RPMI7951 (cell line): ENCODE measurements at regions not wholly inside any gene's neighbourhood (a gene's known extent, or its start where the extent isn't known, plus 50 kb on each side); places are given as distances from the start of the nearest gene placed in this dataset.
A peak's percentile ranks its signal among the peaks of the same experiment; 100 is the strongest.

ENCODE experiments used
- DNase-seq: peaks from one replicate; pipeline ENCODE4 v3.0.0-alpha.2; 2012; ENCODE audit warnings: low read depth

DNA sequence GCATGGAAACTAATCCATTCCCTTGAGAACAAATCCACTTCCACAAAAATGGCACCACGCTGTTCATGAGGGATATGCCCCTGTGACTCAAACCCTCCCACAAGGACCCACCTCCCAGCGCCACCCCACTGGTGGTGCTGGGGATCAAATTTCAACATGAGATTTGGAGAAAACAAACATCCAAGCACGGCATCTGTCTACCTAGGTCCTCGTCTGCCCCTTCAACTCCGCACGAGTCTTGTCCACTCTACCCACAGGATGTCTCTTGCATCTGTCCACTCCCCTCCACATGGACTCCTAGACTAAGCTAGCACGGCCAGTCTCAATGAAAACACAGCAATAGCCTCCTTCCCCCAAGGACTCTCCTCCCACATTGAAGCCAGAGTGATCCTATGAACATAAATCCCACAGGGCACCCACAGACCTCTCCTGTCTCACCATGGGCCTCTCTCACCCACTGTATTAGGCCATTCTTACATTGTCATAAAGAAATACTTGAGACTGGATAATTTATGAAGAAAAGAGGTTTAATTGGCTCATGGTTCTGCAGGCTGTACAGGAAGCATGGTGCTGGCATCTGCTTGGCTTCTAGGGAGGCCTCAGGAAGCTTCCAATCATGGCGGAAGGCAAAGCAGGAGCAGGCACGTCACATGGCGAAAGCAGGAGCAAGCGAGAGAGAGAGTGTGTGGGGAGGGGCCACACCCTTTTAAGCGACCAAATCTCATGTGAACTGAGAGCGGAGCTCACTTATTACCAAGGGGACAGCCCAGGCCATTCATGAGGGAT, 101.4 kb downstream of the TOMM20 start:
- no peak for DNase-seq

DNA sequence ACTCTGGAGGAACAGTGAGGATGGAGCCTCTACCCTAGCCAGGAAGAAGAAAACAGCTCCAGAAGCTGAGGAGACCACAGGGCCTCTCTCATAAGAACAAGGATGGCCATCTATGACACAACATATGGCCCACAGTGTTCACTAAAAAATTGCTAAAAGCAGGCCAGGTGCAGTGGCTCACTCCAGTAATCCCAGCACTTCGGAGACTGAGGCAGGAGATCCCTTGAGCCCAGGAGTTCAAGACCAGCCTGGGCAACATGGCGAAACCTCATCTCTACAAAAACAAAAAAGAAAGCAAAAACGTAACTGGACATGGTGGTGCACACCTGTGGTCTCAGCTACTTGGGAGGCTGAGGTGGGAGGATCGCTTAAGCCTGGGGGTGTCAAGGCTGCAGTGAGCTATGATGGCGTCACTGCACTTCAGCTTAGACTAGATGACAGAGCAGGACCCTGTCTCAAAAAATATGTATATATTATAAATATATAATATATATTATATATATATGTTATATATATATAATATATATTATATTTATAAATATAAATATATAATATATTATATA, 103.1 kb downstream of the TOMM20 start:
- DNase-seq, result no peak

DNA sequence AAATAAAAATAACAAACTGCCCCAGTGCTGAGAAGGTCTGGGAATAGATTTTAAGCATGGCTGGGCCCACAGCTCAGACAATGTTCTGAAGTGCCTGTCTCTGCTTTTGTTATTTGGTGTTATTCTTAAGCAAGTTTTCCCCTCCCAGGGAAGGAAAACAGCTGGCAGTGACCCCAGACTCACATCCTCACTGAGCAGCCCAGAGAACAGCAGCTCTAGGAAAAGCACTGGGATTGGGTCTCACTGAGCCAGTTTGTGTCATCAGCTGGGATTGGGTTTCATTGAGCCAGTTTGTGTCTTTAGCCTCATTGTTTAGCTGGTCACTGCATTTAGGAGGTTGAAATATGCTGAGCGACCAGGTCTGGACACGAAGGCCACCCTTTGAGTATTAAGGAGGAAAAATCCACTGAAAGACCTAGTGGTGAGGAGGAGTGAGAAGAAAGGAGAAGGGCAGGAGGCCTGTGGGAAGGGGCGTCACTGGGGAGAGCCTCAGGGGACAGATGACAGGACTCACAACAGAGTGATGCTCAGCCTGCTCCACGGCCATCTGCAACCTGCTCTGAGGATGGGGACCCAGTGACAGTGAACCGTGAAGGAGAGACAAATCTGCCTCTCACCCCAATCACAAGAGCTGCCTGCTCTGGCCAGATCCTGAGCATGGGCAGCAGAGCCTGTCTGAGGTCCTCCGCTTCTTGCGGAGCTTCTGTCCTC, 103.8 kb downstream of the TOMM20 start:
- no peak for DNase-seq

DNA sequence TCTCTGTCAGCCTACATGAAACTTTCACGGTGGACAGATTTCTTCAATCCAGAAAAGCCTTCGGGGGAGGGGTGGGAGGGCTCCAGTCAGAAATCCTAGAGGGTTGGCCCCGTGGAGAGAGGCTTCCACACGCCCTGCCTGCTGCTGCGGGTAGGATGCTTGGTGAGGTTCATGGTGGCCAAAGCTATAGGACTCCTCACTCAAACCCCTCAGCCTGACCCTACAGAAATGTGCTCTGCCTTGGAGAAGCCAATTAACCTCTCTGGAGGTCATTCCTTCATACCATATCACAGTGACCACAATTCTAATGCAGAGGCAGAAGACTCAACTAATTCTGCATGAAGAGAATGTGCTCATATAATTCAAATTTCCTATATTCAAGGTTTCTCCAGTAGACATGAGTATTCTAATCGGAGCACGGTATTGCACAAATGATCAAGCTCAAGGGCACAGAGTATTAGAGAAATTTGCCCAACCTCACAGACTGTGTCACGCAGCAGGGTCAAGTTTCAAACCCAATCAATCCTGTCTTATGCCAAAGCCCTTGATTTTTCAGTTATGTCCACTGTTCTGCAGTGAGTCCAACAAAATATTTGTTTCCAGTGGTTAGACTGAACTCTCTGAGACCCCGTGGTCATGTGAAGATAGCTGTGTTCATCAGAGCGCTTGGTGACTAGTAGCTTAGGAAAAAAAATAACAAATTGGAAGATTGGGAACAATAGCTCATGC, 104.8 kb downstream of the TOMM20 start:
- DNase-seq, result no peak

DNA sequence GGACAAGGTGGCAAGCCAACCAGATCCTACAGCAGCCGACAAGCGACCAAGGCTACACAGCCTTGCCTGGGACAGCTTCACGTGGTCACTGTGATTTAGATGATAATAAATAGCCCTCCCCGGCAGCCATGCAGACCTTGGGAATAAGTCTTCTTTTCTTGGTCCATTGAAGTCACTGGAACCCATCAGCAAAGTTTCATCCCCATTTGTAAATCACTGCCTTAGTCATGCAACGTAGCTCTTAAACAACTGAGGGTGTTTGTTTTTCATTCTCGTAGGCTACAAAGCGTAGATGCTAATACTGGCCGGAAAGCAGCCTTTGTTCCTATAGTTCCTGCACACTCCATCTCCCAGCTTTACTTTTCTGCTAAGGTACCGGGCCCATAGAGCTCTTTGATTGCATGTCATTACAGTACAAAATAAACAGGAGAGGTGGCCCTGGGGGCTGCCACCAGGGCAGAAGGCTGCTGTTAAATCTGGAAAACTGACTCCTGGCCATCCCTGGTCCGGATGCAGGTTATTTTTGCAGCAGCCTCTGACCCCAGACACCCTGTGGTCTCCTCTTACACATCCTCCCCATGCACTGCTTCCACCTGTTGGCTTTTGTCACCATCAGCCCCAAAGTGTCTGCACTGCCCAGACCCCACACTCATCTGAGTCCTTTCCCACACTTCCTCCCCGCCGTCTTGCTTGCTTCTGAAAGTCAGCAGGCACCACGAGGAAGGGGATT, 105.5 kb downstream of the TOMM20 start:
- no peak for DNase-seq

DNA sequence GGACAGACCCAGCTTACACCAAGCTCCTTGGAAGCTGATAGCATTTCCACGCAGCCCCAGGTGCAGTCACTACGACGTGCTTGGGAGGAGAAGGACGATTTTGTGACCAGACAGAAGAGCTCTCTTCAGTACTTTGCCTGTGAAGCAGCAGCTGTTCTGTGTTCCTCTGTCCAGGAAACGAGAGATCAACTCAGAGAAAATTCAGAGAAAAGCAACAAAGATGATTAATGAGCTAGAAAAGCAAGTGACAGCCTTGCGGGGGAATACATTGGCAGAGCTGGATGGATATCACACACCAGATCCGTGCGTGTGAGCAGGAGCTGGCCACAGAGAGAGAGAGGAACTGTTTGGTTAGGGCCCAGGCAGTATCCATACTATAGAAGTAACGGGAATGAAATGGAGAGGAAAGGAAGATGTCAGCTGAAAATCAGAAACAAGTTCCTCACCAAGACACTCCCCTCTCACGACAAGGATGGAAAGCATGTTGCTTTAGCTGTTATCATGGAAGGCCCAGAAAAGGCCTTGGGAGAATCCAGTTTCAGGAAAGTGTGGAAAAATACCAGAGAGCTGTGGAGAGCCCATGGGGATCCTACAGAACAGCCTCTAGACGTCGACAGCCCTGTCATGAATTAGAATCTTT, 106.2 kb downstream of the TOMM20 start:
- no peak for DNase-seq

DNA sequence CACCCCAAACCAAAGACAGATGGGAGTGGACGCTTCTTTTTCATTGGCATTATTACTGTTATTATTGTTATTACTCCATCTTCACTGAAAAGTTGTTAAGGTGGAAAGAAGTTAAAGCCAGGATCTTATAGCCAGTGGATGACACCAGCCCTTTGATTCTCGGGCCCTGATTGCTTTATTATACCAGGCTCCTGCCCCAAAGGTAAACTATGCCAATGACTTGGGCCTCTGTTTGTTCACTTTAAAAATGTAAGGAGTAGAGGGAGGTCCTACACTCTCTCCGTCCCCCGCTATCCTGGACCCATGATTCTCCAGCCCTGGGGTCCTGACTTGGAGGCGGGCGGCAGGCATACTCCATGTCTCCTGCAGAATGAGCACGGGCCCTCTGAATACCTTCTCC, 106.8 kb downstream of the TOMM20 start:
- no peak for DNase-seq

DNA sequence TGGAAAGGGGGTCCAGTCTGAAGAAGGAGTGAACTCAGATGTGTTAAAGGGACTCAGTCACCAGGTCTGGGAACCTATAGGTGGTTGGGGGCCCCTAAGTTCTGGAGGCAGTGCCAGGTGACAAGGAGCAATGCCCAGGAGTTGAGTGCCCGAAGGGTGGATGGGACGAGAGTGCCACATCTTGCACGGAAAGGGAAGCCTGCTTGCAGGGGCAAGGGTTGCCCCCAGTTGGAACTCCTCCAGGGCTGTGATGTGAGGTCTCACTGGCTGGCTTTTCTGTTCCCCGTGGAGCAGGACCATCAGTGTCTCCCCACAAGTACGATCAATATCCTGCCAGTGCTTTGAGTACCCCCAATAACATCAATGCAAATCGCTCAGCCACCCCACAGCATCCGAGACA, 107.3 kb downstream of the TOMM20 start:
- no peak for DNase-seq

DNA sequence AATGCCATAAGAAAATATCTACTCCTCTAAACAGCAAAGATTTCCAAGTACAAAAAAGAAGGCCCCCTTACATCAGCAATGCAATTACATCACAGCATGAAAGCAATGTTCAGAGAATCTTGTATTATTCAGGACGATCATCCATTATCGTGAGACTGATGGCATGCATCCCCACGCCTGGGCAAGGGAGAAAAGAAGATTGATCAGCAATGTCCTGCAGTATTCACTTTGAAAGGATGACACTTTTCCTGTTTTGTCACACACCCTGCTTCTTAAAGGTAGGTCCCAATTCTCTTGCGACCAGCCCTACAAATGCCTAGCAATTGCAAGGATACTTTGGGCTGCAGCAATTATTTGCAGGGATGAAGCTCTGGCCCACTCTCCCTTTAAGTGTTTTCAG, 108.7 kb downstream of the TOMM20 start:
- DNase-seq, result no peak

DNA sequence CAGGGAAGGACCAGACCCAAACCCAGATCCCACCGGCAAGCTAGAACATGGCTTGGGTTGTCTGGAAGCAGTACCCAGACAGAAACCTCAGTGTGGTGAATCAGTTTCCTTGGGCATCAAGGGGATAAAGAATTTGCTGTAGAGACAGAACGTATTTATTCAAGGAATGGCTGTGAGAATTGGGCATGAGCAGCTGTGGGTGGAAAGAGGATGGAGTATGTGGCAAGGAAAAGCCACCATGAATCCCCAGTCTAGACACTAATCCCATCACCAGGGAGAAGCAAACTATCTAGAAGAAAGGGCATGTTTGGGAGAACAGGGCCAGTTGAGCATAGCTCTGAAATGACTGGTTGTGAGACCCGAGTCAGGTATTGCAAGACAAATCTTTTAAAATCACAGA, 109.2 kb downstream of the TOMM20 start:
- peak; percentile 57 for DNase-seq

DNA sequence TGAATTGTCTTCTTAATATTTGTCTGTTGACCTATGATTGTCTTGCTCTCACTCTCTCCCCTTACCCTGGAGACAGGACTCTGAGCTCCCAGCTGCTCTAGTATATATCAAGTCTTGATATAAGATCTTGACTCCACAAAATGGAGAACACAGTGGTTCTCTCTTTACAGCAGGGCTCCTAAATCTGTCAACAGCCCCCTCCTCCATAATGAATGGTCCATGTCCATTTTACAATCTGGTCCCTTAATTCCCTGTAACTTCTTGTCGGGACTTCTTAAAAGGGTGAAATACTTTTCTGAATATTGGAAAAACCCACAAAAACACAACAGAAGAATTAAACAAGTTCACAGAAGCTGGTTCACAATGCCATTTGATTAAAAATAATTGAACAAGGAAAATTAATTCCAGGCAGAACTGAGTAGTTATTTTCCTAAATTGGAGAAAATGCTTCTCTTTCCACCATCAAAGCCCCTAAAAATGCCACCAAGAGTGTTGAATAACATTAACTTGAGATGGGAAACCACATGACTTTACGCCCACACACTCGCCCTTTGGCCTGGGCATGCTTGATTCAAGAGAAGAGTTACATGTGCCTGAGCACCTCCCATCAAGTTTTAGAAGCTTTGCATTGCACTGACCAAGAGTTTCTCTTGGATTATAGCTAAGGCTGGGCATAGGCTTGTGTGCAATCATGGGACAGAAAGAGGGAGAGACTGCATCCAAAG, 109.8 kb downstream of the TOMM20 start:
- DNase-seq, result no peak

DNA sequence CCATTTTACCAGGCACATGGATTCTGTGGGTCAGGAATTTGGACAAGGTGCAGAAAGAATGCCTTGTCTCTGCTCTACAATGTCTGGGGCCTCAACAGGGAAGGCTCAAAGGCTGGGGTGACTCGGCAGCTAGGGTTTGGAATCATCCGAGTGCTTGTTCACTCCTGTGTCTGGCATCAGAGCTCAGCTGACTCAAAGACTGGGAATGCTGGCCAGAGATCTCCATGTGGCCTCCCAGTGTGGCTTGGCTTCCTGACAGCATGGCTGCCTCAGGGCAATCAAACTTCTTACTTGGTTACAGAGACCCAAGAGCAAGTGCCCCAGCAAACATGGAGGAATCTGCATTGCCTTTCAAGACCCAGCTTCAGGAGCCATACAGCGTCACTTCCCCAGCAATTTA, 110.5 kb downstream of the TOMM20 start:
- DNase-seq, result peak; percentile 99

DNA sequence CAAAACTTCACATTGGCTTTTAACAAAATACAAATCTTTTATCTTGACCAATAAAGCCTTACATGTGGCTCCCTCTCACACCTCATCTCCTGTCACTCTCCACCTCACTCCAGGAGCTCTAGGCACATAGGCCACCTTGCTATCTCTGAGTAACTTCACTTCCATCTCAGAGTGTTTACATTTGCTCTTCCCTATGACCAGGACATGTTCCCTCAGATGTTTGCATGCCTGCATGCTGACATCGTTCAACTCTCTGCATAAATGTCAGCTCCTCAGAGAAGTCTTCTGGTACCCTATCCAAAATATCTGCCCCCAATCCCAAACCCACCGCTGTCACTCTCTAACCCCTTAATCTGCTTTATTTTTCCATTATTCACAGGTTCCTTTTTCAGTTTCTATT, 110.9 kb downstream of the TOMM20 start:
- no peak for DNase-seq

DNA sequence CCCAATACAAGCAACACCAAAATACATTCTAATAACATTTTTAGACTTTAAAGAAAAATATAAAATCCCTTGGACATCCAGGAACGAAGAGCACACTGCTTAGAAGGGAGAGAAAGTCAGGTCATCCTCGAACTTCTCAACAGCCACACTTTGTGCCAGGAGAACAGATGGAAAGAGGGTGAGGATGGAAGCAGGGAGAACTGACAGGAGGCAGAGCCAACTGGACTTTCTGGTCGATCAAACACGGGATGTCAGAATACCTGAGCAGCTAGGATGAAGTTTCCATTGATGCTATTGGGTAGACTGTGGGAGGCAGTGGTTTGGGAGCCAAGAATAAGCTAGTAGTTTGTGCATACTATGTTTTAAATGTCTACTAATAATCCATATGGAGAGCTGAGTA, 111.4 kb downstream of the TOMM20 start:
- DNase-seq, result no peak

DNA sequence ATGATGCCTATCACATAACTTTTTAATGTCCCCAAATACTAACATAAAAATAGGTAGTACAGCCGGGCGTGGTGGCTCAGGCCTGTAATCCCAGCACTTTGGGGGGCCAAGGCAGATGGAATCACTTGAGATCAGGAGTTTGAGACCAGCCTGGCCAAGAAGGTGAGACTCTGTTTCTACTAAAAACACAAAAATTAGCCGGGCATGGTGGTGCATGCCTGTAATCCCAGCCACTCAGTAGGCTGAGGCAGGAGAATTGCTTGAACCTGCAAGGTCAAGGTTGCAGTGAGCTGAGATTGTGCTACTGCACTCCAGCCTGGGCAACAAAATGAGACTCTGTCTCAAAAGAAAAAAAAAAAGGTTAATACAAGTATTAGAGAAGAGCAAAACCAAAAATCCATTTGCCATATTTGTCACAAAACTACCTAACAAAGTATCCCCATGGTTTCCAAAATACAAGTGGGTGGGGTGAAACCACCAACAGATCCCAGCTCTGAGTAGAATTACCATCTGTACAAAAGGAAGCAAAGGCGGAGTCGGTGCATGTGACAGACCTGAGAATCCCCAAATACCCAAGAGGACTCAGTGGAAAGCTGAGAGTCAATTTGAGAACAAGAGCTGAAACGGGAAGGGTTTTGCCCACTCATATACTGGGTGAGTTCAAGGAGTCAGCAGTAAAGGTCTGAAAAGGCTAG, 113.2 kb downstream of the TOMM20 start:
- DNase-seq, result no peak

DNA sequence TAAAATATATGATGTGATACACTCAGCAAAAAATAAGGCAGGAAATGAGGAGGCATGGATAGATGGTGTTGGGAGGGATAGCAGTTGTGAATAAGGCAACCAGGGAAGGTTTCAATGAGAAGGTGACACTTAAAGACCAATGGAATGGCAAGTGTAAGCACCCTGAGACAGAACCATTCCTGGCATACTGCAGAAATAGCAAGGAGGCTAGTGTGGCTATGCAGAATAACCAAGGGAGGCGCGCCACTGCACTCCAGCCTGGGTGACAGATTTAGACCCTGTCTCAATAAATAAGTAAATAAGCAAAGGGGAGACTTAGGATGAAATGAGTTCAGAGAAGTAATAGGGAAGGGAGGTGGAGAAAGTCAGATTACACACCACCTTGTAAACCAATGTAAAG, 113.9 kb downstream of the TOMM20 start:
- no peak for DNase-seq

DNA sequence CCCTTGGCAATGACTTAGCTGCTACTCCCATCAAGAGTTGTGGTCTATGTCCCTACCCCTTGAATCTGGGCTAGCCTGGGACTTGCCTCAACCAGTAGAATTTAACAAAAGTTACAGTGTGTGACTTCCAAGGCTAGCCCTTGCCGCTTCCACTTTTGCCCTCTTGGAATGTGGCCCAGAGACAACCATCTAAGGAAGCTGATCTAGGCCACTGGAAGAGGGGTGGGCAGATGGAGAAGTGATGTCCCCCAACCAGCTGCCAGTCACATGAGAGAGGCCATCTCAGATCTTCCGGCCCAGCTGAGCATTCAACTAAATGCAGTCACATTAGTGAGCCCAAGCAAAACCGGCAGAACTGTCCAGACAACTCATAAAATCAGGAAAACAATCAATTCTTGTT, 115.1 kb downstream of the TOMM20 start:
- DNase-seq, result no peak

DNA sequence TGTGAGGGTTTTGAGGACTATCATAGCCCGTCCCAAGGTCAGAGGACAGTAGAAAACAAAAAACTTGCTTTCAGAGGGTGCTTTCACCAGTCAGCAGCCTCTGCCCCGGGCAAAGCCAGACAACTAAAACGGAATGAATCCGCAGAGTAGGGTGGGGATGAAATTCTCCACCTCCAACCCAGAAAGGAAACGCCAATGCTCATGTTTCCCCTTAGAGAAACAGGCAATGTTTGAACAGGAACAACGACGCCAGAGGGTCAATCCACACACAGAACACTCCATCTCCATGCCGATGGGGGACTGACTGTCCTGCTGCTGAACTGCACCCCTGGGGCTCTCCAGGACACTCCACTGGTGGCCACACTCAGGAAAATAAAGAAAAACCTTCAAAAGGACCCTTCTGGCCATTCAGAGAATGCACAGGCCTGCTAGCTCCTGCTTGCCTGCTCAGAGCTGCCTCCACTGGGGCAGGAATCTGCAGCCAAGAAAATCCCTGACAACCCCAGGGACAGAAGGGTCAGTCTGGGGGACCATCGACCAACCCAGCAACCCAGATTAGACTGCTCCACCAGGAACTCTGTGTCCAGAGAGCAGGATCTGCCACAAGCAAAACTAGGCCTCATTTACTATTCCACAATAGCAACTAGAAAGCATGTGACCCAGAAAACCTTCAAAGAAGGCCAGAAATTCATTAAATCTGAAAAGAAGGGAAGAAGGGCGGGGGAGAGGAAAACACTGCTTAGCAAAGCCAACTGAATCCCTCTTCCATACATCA, 116.0 kb downstream of the TOMM20 start:
- DNase-seq, result peak; percentile 73
